ENCODE measurements at regions not wholly inside any gene's neighbourhood (a gene's known extent, or its start where the extent isn't known, plus 50 kb on each side); places are given as distances from the start of the nearest gene placed in this dataset.

DNA sequence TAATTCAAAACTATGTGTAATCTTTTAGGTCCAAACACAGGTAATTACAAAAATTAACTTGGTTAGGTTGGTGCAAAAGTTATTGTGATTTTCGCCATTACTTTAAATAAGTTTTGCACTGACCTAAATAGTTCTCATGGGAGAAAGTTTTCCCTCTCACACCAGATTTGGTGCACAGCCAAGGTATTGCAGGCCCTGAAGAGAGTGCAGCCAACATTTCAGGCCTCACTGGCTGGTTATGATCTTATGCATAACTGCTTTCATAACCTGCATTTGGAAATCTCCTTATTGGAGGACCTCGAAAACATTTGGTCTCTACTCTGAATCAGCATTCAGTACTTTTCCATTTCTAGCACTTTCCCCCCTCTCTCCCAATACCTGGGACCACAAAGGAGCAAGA is 993.1 kb upstream of the MANEA start:
- Histone ChIP-seq H3K36me3 (replicated peaks in 1 of 2; ENCODE audit: control extremely low read depth in 1 of 2, control insufficient read depth in 1 of 2, extremely low read depth in 1 of 2, insufficient read depth in 2 of 2, low read length in 1 of 2) (no peaks in the 10 kb centered on the region), H2AFZ (ENCODE audit: insufficient read depth, low read depth, low read length, poor library complexity, severe bottlenecking) (no peak overlapping the region), H3K79me2 (ENCODE audit: control insufficient read depth, insufficient read depth, low read length) (no peaks in the 10 kb centered on the region), H3K4me1 (ENCODE audit: control insufficient read depth in 2 of 2, insufficient read depth in 2 of 2, low read length in 2 of 2) (no peaks in the 10 kb centered on the region), H3K4me3 (ENCODE audit: control extremely low read depth in 1 of 5, extremely low read depth in 1 of 5, insufficient read depth in 1 of 5, low read depth in 2 of 5, low read length in 4 of 5) (no peak overlapping the region), H3K9me3 (ENCODE audit: control extremely low read depth in 1 of 3, control insufficient read depth in 2 of 3, insufficient read depth in 1 of 3, low read length in 2 of 3) (no peaks in the 10 kb centered on the region), H3K9ac (ENCODE audit: low read length) (no peak overlapping the region), H3K4me2 (replicated peaks; ENCODE audit: low read depth, low read length, poor library complexity, severe bottlenecking) (no peak overlapping the region), H3K27ac (ENCODE audit: low read length in 2 of 2) (no peak overlapping the region), H3K27me3 (replicated peaks in 1 of 4; ENCODE audit: control extremely low read depth in 1 of 4, control insufficient read depth in 3 of 4, insufficient read depth in 4 of 4, low read length in 3 of 4) (no peaks in the 10 kb centered on the region), H4K20me1 (ENCODE audit: control insufficient read depth, insufficient read depth, low read length, poor library complexity, severe bottlenecking) (no peaks in the 10 kb centered on the region)
- H3K4me3 Mint-ChIP-seq: no peak overlapping the region
- H3K9me3 Mint-ChIP-seq (ENCODE audit: insufficient read depth): no peaks in the 10 kb centered on the region
- CTCF ChIA-PET: no interaction called here
- no peak overlapping the region for H3K27ac Mint-ChIP-seq
- H3K4me1 Mint-ChIP-seq: no peaks in the 10 kb centered on the region
- POLR2A ChIA-PET: no interaction called here
- ATAC-seq (ENCODE audit: low read depth): no peak
- H3K27me3 Mint-ChIP-seq: no peaks in the 10 kb centered on the region
- intact Hi-C loops (cut with micrococcal nuclease): no loop called here
- no peak for DNase-seq
- no peak for TF ChIP-seq EZH2 (IDR thresholded peaks at IDR 0.05; ENCODE audit: borderline replicate concordance, insufficient read depth, low read depth, low read length, poor library complexity, severe bottlenecking)
- TF ChIP-seq, protein P1, sequence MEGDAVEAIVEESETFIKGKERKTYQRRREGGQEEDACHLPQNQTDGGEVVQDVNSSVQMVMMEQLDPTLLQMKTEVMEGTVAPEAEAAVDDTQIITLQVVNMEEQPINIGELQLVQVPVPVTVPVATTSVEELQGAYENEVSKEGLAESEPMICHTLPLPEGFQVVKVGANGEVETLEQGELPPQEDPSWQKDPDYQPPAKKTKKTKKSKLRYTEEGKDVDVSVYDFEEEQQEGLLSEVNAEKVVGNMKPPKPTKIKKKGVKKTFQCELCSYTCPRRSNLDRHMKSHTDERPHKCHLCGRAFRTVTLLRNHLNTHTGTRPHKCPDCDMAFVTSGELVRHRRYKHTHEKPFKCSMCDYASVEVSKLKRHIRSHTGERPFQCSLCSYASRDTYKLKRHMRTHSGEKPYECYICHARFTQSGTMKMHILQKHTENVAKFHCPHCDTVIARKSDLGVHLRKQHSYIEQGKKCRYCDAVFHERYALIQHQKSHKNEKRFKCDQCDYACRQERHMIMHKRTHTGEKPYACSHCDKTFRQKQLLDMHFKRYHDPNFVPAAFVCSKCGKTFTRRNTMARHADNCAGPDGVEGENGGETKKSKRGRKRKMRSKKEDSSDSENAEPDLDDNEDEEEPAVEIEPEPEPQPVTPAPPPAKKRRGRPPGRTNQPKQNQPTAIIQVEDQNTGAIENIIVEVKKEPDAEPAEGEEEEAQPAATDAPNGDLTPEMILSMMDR (IDR thresholded peaks at IDR 0.05): no peak
- 100% methylated on average over 1 of the region's 2 CpGs for WGBS (ENCODE audit: insufficient coverage)

DNA sequence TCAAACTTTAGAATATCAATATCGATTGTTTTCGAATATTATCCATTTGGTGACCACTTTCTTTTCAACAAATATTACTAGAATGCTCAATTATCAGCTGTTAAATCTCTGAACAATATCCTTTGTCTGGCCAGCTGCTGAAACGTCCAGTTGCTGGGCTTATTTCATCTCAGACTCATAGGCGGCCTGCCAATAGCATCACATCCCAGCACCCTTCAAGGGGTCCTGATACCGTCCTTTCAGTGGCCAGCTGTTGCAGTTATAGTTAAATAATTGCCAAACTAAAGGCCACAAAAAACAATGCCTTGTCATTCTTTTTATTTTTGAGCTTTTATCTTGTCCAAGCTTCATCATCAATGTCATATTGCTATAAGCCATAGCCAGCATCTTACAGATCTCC is 1006.8 kb upstream of the MANEA start:
- ChIA-PET CTCF (no interaction called here), POLR2A (no interaction called here)
- Histone ChIP-seq H3K4me1 (ENCODE audit: control insufficient read depth in 2 of 2, insufficient read depth in 2 of 2, low read length in 2 of 2) (no peaks in the 10 kb centered on the region), H4K20me1 (ENCODE audit: control insufficient read depth, insufficient read depth, low read length, poor library complexity, severe bottlenecking) (no peaks in the 10 kb centered on the region), H3K9me3 (ENCODE audit: control extremely low read depth in 1 of 3, control insufficient read depth in 2 of 3, insufficient read depth in 1 of 3, low read length in 2 of 3) (no peaks in the 10 kb centered on the region), H3K9ac (ENCODE audit: low read length) (no peak overlapping the region), H2AFZ (ENCODE audit: insufficient read depth, low read depth, low read length, poor library complexity, severe bottlenecking) (no peak overlapping the region), H3K79me2 (ENCODE audit: control insufficient read depth, insufficient read depth, low read length) (no peaks in the 10 kb centered on the region), H3K27me3 (replicated peaks in 1 of 4; ENCODE audit: control extremely low read depth in 1 of 4, control insufficient read depth in 3 of 4, insufficient read depth in 4 of 4, low read length in 3 of 4) (no peaks in the 10 kb centered on the region), H3K4me3 (ENCODE audit: control extremely low read depth in 1 of 5, extremely low read depth in 1 of 5, insufficient read depth in 1 of 5, low read depth in 2 of 5, low read length in 4 of 5) (no peak overlapping the region), H3K4me2 (replicated peaks; ENCODE audit: low read depth, low read length, poor library complexity, severe bottlenecking) (no peak overlapping the region), H3K27ac (ENCODE audit: low read length in 2 of 2) (no peak overlapping the region), H3K36me3 (replicated peaks in 1 of 2; ENCODE audit: control extremely low read depth in 1 of 2, control insufficient read depth in 1 of 2, extremely low read depth in 1 of 2, insufficient read depth in 2 of 2, low read length in 1 of 2) (no peaks in the 10 kb centered on the region)
- 33% methylated on average over 1 of the region's 5 CpGs for WGBS (ENCODE audit: insufficient coverage)
- Mint-ChIP-seq H3K27ac (no peak overlapping the region), H3K4me1 (no peaks in the 10 kb centered on the region), H3K27me3 (no peaks in the 10 kb centered on the region), H3K4me3 (no peak overlapping the region), H3K9me3 (ENCODE audit: insufficient read depth) (peaks cover 2% of the 10 kb centered on the region)
- DNase-seq (no peak), ATAC-seq (ENCODE audit: low read depth) (no peak)
- intact Hi-C loops (cut with micrococcal nuclease): no loop called here
- TF ChIP-seq EZH2 (IDR thresholded peaks at IDR 0.05; ENCODE audit: borderline replicate concordance, insufficient read depth, low read depth, low read length, poor library complexity, severe bottlenecking): no peak
- TF ChIP-seq, protein P1 (IDR thresholded peaks at IDR 0.05): no peak

Data from B cell (primary cell).